KBM-7 (cell line): ENCODE measurements at regions not wholly inside any gene's neighbourhood (a gene's known extent, or its start where the extent isn't known, plus 50 kb on each side); places are given as distances from the start of the nearest gene placed in this dataset.
"Not testable (repeated sequence)": the region's sequence is repeated elsewhere in the genome, so short reads cannot be mapped to it uniquely, and the experiment has no call there.

Experiments used
- DNase-seq: peaks from one replicate; pipeline ENCODE4 v3.0.0-alpha.2; 2015
- in situ Hi-C: fragments of 300-500 bp; cut with MboI; formaldehyde crosslinking; loops from 2 replicates; pipeline ENCODE4 v1.14.3; 2020; ENCODE audit warnings: low sequenced_read_pairs, low pct_unique_long_range_greater_than_20kb, mixed read lengths

GRCh38 chr7:17039372-17039771, 157.6 kb upstream of the AGR3 start:
- DNase-seq = no peak
- in situ Hi-C loops = no loop called here

GRCh38 chr7:17040716-17041115, 158.9 kb upstream of the AGR3 start:
- in situ Hi-C loops = no loop called here
- DNase-seq = no peak

- DNase-seq = peak; percentile 85
- in situ Hi-C loops = no loop called here
These were observed 159.5 kb upstream of the AGR3 start for GRCh38 chr7:17041324-17041723.

- no peak for DNase-seq
- in situ Hi-C loops = no loop called here
These were observed 160.4 kb upstream of the AGR3 start for GRCh38 chr7:17042211-17042610.

DNA sequence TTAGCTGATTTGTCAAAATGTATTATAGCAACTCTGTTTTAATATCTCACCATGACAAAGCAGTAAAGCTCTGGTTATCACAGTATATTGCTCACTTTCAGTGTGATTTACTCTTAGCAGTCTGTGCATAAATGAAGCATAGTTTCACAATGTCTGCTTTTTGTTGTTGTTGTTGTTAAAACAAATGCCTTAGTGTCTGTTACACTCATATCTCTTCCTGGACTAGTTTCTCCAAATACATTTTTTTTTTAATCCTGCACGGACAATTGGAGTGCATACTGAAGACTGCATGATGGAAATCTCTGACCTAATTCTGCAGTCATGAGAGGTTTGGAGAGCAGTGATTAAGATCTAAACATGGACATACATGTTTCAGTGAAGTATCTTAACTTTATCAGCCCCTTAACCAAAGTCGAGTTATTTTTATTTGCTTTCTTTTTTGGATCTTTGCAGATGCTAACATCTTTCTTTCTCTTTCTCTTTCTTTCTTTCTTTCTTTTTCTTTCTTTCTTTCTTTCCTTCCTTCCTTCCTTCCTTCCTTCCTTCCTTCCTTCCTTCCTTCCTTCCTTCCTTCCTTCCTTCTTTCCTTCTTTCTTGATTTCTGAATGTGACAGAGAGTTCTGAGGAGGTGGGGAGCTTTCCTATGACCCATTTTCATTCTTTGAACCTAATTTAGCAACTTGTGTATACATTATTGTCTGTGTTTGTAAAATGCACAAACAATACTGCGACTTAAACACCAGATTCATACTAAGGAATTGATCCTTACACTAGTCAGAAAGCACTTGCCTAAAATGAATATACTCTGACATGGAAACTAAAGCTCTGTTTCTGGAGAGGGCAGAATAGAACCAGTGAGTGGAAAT, 161.5 kb upstream of the AGR3 start:
- in situ Hi-C loops = no loop called here
- DNase-seq = no peak

DNA sequence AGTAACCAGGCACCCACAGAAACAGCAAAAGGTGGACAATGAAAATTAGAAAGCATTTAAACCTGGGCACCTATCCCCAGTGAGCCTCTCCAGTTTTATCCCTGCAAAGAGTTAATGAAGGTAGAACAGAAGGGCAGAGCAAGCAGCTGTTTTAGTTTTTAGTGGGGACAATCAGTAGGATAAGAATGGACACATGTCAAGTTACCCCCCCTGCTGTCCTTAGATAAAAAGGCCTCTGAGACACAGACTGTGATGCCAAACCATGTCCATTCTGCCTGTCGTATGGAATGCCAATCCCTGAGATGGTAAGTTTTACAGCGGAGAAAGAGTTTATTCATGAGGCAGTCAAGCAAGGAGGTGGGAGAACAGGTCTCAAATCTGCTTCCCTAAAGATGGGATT, 162.6 kb upstream of the AGR3 start:
- in situ Hi-C loops = no loop called here
- no peak for DNase-seq

GRCh38 chr7:17044861-17045260, 163.1 kb upstream of the AGR3 start:
- peak; percentile 55 for DNase-seq
- in situ Hi-C loops = no loop called here

DNA sequence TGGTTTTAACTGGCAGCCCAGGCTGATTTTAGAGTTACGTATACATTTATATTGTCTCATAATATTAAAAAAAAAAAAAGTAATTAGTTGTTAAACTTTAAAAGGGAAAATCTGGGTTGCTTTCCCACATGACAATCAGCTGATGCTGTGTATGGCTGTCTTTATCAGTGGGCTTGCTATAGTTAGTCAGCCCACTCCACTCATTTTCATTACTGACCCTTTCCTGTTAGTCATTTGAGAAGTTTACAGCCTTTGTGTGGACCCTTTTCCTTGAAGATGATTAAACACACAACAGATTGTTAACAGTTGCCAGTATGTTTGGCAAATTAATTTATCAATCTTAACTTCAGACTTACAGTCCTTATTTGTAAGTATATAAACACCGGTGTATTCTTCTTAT, 164.5 kb upstream of the AGR3 start:
- in situ Hi-C loops = no loop called here
- no peak for DNase-seq

DNA sequence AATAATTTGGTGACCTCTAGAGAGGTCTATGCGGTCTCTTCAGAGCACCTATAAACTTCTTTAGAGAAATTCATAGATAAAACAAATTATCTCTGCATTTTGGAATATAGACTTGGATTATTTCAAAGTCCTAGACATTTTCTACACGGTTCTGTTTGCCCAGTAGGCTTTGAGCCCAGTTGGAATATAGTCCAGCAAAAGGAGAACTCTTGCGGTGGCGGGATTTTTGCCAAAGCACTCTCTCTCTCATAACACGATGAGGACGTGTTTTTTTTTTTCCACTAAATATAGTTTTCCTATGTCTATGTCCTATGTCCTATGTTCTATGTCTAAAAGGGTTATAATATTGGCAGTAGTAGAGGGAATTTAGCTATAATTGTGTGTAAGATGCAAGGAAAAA, 164.9 kb upstream of the AGR3 start:
- in situ Hi-C loops = no loop called here

DNA sequence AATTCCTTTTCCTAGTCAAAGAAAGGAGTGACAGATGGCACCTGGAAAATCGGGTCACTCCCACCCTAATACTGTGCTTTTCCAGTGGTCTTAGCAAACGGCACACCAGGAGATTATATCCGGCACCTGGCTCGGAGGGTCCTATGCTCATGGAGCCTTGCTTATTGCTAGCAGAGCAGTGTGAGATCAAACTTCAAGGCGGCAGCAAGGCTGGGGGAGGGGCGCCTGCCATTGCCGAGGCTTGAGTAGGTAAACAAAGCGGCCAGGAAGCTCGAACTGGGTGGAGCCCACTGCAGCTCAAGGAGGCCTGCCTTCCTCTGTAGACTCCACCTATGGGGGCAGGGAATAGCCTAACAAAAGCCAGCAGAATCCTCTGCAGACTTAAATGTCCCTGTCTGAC, 171.4 kb upstream of the AGR3 start:
- in situ Hi-C loops = not testable (repeated sequence)

More for the DNA sequence above, 164.9 kb upstream of the AGR3 start:
- no peak for DNase-seq

GRCh38 chr7:17054206-17054605, 172.4 kb upstream of the AGR3 start:
- DNase-seq = no peak
- in situ Hi-C loops = no loop called here

More for the DNA sequence above, 171.4 kb upstream of the AGR3 start:
- DNase-seq = not testable (repeated sequence)

GRCh38 chr7:17054836-17055235, 173.1 kb upstream of the AGR3 start:
- in situ Hi-C loops = no loop called here

GRCh38 chr7:17055596-17055995, 173.8 kb upstream of the AGR3 start:
- in situ Hi-C loops = no loop called here

More at GRCh38 chr7:17054836-17055235, 173.1 kb upstream of the AGR3 start:
- DNase-seq = no peak

GRCh38 chr7:17056491-17057142, 174.8 kb upstream of the AGR3 start:
- in situ Hi-C loops = no loop called here
- no peak for DNase-seq

More at GRCh38 chr7:17055596-17055995, 173.8 kb upstream of the AGR3 start:
- no peak for DNase-seq

- in situ Hi-C loops = no loop called here
These were observed 175.3 kb upstream of the AGR3 start for GRCh38 chr7:17057143-17057509.

DNA sequence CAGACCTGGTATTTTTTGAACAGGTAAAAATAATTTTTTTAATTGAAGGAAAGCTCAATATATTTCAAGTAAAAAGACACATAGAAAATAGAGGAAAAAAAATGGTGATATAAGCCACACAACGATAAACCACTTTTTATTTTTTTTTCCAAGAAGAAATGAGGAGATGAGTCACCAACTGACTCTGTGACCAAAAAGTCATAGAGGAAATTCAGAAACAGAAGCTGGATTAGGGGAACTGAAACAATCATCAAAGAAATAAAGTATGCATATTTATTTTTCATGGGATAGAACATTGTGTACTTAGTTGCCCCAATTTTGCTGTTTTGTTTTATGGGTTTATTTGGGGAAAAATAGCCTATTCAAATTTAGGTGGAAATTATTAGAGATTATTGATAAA, 176.8 kb upstream of the AGR3 start:
- in situ Hi-C loops = no loop called here
- DNase-seq = peak; percentile 73

More at GRCh38 chr7:17057143-17057509, 175.3 kb upstream of the AGR3 start:
- no peak for DNase-seq

GRCh38 chr7:17060051-17060450, 178.3 kb upstream of the AGR3 start:
- DNase-seq = no peak
- in situ Hi-C loops = no loop called here

DNA sequence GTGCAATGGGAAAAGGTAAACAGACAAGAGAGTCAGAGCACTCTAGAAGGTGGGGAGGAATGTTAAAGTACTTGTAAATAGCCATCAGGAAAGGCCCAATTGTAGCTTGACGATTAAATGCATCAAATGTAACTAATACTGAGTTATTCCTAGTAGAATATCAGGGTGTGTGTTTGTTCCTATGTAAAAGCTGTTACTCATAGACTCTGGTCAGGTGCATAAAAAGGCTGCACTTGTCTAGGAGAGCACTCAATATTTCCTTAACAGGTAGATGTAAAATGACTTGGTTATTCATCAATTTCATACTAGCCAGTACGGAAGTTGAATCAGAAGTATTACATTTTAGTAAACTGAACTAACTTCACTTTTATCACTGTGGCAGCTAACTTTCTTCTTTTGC, 179.7 kb upstream of the AGR3 start:
- in situ Hi-C loops = no loop called here

GRCh38 chr7:17062151-17063044, 180.6 kb upstream of the AGR3 start:
- in situ Hi-C loops = no loop called here
- no peak for DNase-seq

More for the DNA sequence above, 179.7 kb upstream of the AGR3 start:
- no peak for DNase-seq

DNA sequence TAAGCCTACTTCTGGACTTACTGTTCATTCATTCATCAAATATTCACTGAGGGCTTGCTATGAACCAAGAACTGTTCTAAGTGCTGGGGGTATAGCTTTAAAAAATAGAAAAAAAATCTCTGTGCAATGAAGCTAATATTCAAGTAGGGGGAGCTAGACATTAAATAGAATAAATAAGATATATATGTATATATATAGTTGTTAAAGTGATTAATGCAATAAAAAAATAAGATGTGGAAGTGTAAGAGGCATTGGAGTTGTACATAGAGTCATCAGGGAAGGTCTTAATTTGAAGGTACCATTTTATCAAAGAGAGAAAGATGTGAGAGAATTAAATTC, 181.2 kb upstream of the AGR3 start:
- no peak for DNase-seq
- in situ Hi-C loops = no loop called here
